Right lobe of liver (tissue), 6 donors: ENCODE measurements at regions not wholly inside any gene's neighbourhood (a gene's known extent, or its start where the extent isn't known, plus 50 kb on each side); places are given as distances from the start of the nearest gene placed in this dataset.

Experiments
- ATAC-seq, 4 donors: fragments of 200-7000 bp; cut with Tn5 transposase; one replicate each; pipeline ENCODE4 v1.9.1; 2020; ENCODE audit warnings: mild to moderate bottlenecking in 4 of 4, moderate library complexity in 4 of 4
- DNase-seq, 3 donors: peaks; one replicate each; pipeline ENCODE4 v3.0.0-alpha.2; 2020
- H3K27ac ChIP-seq, 3 donors: fragments of 200-600 bp; one replicate each; pipeline ENCODE4 v1.8.0; 2022
- H3K27me3 ChIP-seq, 2 donors: fragments of 200-600 bp; one replicate each; pipeline ENCODE4 v1.8.0; 2022
- H3K36me3 ChIP-seq, 4 donors: fragments of 200-600 bp; sonication (generic) in 1 of 4; one replicate each; pipeline versions ENCODE4 v1.5.1 to v1.8.0; 2017 to 2022; ENCODE audit warnings: control low read depth in 1 of 4
- H3K4me1 ChIP-seq, 4 donors: fragments of 200-600 bp; sonication (generic) in 1 of 4; one replicate each; pipeline versions ENCODE4 v1.5.1 to v1.8.0; 2017 to 2022; ENCODE audit warnings: control low read depth in 1 of 4
- H3K4me3 ChIP-seq, 3 donors: fragments of 200-600 bp; one replicate each; pipeline ENCODE4 v1.8.0; 2022
- H3K9me3 ChIP-seq, 4 donors: fragments of 200-600 bp; sonication (generic) in 1 of 4; one replicate each; pipeline versions ENCODE4 v1.5.1 to v1.8.0; 2017 to 2022; ENCODE audit warnings: control low read depth in 1 of 4
- CTCF ChIP-seq, 4 donors: fragments of 200-600 bp in 3 of 4; fragments of 450-650 bp in 1 of 4; IDR thresholded peaks; one replicate each; pipeline versions ENCODE4 v1.5.1 to v1.8.0; 2016 to 2022; ENCODE audit warnings: antibody characterized with exemption in 4 of 4, mild to moderate bottlenecking in 2 of 4
- POLR2A ChIP-seq: fragments of 450-650 bp; IDR thresholded peaks from one replicate; pipeline ENCODE4 v1.6.1; 2017; ENCODE audit warnings: antibody characterized with exemption, mild to moderate bottlenecking
- WGBS: methylation state at CpG from one replicate; pipeline ENCODE4 v1.1.6; 2018; ENCODE audit warnings: low coverage, low lambda C conversion rate; ENCODE audit not compliant: insufficient coverage; ENCODE audit errors: missing lambda C conversion rate; 5-methylcytosine and 5-hydroxymethylcytosine counted together
- intact Hi-C, 2 donors: fragments of 100-400 bp; cut with DNase I; formaldehyde crosslinking; loops; one replicate each; pipeline versions ENCODE4 v1.11.2 to v1.14.1; 2022
- donor health status: DM: no; HTN: yes; CAD: no.
- donor health status: DM: no; HTN: no; CAD: no.
- donor health status: DM: no; HTN: no; CAD: no.
- donor health status: DM: no; HTN: yes; CAD: no.
- donor health status: DM: no; HTN: yes; CAD: no.

GRCh38 chr3:188002626-188003138 lies 151.3 kb upstream of the LPP start:
- 71% methylated on average over 1 of the region's 1 CpG for WGBS
- TF ChIP-seq CTCF (IDR thresholded peaks at IDR 0.05) (no peak), POLR2A (no peak)
- Histone ChIP-seq H3K27ac (peak overlapping the region in 2 of 3 donors; percentile 72 to 74), H3K36me3 (no peaks in the 10 kb centered on the region), H3K4me1 (peaks cover 0 to 74% (median 32%) of the 10 kb centered on the region in 4 donors), H3K9me3 (no peaks in the 10 kb centered on the region), H3K4me3 (peak overlapping the region in 1 of 3 donors; percentile 28), H3K27me3 (no peaks in the 10 kb centered on the region)
- intact Hi-C loops = no loop called here
- ATAC-seq (peak in 3 of 4 donors; percentile 23 to 45 (median 31)), DNase-seq (no peak)

GRCh38 chr3:188003188-188004171 lies 150.5 kb upstream of the LPP start:
- intact Hi-C loops = no loop called here
- DNase-seq (peak; percentile 35 to 82 (median 76)), ATAC-seq (peak; percentile 76 to 89 (median 86))
- WGBS = 18% methylated on average over 9 of the region's 9 CpGs
- Histone ChIP-seq H3K27ac (peak overlapping the region; percentile 41 to 74 (median 72)), H3K9me3 (no peaks in the 10 kb centered on the region), H3K4me3 (peak overlapping the region in 1 of 3 donors; percentile 28), H3K36me3 (no peaks in the 10 kb centered on the region), H3K4me1 (peaks cover 0 to 68% (median 30%) of the 10 kb centered on the region in 4 donors), H3K27me3 (no peaks in the 10 kb centered on the region)
- no peak for TF ChIP-seq CTCF (IDR thresholded peaks at IDR 0.05)
- TF ChIP-seq POLR2A = peak; percentile 31

- 74% methylated on average over 13 of the region's 17 CpGs for WGBS
- peak in 3 of 4 donors; percentile 5 to 42 (median 36) for ATAC-seq
- Histone ChIP-seq H3K27me3 (no peaks in the 10 kb centered on the region), H3K9me3 (no peaks in the 10 kb centered on the region), H3K27ac (peak overlapping the region in 1 of 3 donors; percentile 45), H3K36me3 (no peaks in the 10 kb centered on the region), H3K4me3 (no peak overlapping the region), H3K4me1 (peaks cover 0 to 34% (median 14%) of the 10 kb centered on the region in 4 donors)
- no peak for TF ChIP-seq CTCF (IDR thresholded peaks at IDR 0.05)
- no peak for TF ChIP-seq POLR2A
- intact Hi-C loops = no loop called here
- peak; percentile 63 to 80 (median 80) for DNase-seq
Measured at GRCh38 chr3:188006726-188007393, 147.1 kb upstream of the LPP start.

GRCh38 chr3:188007897-188008296 lies 146.1 kb upstream of the LPP start:
- no peaks in the 10 kb centered on the region for H3K9me3 ChIP-seq
- H3K4me1 ChIP-seq = peaks cover 0 to 23% (median 9%) of the 10 kb centered on the region in 4 donors
- ATAC-seq = no peak
- no peak overlapping the region for H3K4me3 ChIP-seq
- no peaks in the 10 kb centered on the region for H3K36me3 ChIP-seq
- no peaks in the 10 kb centered on the region for H3K27me3 ChIP-seq
- H3K27ac ChIP-seq = no peak overlapping the region
- DNase-seq = peak in 1 of 3 donors; percentile 61
- 78% methylated on average over 6 of the region's 6 CpGs for WGBS
- intact Hi-C loops = no loop called here
- TF ChIP-seq POLR2A = no peak
- no peak for TF ChIP-seq CTCF (IDR thresholded peaks at IDR 0.05)
